HG02981 (cell line): ENCODE measurements at regions not wholly inside any gene's neighbourhood (a gene's known extent, or its start where the extent isn't known, plus 50 kb on each side); places are given as distances from the start of the nearest gene placed in this dataset.

Source experiments
- ATAC-seq: cut with Tn5 transposase; IDR thresholded peaks from one replicate; pipeline ENCODE4 v1.9.1; 2021; ENCODE audit warnings: mild to moderate bottlenecking, moderate library complexity; ENCODE audit not compliant: unreplicated experiment

- peak; percentile 51 for ATAC-seq
Observed at GRCh38 chr1:88399690-88400089, 284.4 kb upstream of the PKN2 start.

DNA sequence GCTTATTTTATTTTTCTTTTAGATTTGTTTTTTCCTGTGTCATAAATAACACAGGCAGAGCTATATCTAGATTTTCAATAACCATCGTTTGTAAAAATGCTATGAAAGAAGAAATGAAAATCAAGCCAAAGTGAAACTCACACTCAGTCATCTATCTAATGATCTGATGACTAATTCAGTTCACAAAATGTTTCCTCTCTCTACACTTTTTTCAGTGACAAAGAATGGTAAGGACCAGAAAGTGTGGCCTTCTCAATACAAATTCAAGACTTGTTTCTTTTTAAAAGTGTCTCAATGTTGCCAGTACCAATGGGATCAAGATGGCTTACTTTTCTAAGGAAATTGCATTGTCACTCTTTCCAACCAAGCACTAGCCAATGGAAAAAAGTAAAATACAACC is 282.8 kb upstream of the PKN2 start:
- peak; percentile 74 for ATAC-seq

GRCh38 chr1:88404582-88404981 is 279.5 kb upstream of the PKN2 start:
- ATAC-seq = no peak

- ATAC-seq = no peak
Observed at GRCh38 chr1:88407248-88407647, 276.8 kb upstream of the PKN2 start.

GRCh38 chr1:88421997-88422396 is 262.1 kb upstream of the PKN2 start:
- no peak for ATAC-seq

- ATAC-seq = no peak
Observed at GRCh38 chr1:88433556-88433955, 250.5 kb upstream of the PKN2 start.

- ATAC-seq = no peak
Observed at GRCh38 chr1:88434836-88435235, 249.2 kb upstream of the PKN2 start.

DNA sequence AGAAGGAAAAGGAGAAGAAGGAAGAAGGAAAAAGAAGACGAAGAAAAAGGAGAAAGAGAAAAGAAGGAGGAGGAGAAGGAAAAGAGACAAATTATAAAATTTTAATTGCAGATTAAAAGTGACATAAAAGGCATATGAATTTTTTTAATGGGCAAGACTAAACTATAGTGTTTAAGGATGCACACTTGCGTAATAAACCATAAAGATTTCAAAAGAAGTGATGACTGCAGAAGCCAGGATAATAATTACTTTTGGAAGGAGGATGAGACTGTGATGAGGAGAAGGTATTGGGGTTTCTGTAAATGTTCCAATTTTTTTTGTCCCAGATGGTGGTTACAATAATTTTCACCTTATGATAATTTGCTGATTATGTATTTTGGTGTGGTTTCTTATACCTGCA is 243.1 kb upstream of the PKN2 start:
- ATAC-seq = no peak

- ATAC-seq = no peak
Observed at GRCh38 chr1:88451856-88452255, 232.2 kb upstream of the PKN2 start.

GRCh38 chr1:88453295-88453694 is 230.8 kb upstream of the PKN2 start:
- ATAC-seq = no peak

DNA sequence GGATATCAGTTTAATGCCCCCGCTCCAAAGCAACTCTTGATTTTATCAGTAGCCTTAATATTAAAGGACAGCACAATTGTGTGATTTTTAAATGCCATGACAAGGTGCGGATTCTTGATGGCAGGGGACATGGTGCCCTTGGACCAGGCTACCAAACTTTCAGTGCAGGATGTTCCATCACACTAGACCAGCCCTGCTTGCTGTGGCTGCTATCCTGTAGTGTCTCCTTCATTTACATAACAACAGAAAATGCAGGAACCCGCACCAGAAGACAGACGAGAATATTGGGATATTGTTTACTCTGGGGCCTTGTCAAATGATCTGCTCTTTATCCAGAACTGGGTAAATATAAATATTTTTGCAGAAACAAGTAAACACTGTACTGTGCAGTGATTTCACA is 229.3 kb upstream of the PKN2 start:
- ATAC-seq = no peak

DNA sequence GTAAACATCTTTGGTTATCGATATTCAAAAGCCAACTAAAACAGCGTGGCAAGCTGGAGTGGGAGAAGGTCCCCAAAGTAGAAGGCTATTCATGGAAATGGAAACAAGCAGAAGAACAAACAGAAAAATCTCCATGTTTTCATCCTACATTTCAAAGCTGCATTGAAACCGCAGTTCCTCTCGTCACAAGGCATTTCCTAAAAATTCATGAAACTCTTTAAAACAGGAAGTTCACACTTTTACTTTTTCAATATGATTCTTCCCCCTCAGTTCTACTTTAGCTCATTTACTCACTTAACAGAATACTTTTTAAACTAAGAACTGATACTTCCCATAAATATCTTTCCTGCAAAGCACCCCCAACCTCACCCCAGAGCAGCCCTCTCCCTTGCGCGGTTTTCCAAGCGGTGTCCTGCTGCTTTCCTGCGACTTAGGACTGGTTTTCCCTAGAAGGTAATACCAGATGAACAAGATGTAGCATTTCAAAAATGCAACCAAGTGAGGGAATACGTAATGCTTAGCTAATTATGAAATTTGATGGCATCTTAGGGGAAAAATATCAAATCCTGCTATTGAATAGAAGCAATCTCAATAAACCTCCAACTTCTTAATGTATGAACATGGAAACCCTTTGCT is 228.3 kb upstream of the PKN2 start:
- no peak for ATAC-seq

- ATAC-seq = no peak
Observed at GRCh38 chr1:88457197-88457596, 226.9 kb upstream of the PKN2 start.

DNA sequence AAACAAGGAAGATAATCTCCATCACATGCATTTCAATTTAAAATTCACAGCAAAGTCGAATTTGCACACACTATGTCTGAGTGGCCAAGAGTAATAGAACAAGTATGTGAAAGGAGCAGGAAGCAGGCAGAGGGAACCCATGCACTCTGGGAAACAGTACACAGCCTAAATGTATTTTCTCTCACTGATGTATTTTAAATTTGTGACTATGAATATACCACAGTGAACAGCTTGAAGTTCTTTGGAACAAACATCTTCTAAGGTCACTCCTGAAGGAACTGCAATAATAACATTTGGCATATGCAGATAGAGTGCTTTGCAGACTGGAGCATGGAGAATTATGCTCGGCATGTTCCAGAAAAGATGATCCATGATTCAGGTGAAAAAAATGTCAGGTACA is 223.1 kb upstream of the PKN2 start:
- no peak for ATAC-seq

GRCh38 chr1:88462096-88462487 is 222.0 kb upstream of the PKN2 start:
- ATAC-seq = no peak

DNA sequence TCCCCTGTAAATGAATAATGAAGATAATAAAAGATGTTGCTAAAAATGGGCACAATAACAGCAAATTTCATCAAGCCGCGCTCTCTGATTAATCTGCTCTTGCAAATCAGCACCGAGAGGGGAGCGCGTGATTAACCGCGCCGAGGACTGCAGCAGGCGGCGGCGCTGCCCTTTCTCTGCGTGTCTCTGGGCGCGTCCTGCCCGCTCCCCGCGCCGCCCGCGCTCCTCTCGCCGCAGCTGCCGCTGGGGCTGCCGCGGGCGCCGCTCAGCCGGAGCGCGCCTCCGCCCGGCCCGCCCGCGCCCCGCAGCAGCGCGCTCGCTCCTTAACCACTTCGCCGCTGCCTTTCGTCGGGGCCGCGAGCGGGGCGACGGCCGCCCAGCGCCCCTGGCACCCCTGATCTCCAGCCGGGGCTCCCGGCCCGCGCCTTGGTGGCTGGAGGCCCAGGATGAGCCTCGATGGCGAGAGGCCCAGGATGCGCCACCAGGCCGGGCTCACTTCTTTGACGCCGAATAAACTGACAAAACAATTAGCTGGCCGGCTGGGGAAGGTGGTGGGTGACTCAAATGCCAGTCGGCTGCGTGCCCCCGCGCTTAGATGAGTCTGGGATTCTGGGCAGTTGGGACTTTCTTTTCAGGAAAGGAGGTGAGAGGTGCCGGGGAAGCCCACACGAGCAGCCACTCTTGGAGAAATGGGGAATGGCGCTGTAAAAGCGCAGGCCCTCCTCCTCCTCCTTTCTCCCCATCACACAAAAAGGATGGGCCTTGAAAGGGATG is 221.4 kb upstream of the PKN2 start:
- no peak for ATAC-seq

DNA sequence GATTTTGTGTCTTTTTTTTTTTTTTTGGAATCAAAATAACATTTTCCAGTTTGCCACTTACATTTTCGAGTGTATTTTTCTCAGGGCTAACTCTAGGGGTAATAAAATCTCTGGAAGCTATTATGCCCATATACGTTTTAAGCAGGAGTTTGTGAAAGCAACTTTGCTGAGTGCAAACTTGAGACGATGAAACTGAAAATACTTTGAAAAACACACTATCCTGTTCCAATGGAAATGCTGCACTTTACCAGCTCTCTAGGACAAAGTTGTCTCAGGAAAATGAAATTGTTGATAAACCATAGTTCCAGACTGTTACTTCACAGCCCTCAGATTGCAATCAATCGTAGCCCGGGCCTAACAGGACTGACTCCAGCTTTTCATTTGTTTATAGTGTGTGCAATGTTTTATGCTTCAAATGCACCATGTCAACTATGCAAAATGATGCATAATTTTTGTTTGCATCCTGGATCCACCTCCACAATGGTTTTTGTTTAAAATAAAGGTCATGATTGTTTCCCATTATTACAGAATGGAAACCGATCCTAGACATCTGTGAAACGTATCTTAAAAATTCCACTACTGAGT is 220.6 kb upstream of the PKN2 start:
- ATAC-seq = no peak

DNA sequence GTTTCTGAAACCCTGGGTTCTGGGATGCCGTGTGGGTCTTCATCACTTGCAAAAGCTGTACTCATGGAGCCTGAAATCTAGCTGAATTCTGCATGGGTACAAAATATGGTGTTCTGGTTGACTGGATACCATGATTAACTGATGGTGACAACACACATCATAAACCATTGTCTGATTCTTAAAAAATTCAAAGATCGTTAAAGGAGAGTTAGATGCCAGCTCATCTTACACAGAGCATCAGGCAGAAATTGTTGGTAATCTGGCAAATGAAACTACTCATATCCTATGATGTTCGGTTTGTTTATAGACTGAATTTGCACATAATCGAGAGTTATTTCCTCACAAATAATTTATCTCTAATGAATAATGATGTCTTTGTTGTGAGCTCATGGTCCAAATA is 218.1 kb upstream of the PKN2 start:
- ATAC-seq = no peak

DNA sequence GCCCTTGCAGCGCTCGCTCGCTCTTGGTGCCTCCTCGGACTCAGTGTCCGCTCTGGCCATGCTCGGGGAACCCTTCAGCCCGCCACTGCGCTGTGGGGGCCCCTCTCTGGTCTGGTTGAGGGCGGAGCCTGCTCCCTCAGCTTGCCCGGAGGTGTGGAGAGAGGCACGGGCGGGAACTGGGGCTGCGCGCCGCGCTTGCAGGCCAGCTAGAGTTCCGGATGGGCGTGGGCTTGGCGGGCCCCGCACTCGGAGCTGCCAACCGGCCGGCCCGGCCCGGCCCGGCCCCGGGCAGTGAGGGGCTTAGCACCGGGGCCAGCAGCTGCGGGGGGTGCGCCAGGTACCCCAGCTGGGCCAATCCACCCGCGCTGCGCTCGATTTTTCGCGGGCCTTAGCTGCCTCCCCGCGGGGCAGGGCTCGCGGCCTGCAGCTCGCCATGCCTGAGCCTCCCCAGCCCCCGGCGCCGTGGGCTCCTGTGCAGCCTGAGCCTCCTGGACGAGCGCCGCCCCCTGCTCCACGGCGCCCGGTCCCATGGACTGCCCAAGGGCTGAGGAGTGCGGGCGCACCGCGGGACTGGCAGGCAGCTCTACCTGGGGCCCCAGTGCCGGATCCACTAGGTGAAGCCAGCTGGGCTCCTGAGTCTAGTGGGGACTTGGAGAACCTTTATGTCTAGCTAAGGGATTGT is 217.0 kb upstream of the PKN2 start:
- no peak for ATAC-seq

DNA sequence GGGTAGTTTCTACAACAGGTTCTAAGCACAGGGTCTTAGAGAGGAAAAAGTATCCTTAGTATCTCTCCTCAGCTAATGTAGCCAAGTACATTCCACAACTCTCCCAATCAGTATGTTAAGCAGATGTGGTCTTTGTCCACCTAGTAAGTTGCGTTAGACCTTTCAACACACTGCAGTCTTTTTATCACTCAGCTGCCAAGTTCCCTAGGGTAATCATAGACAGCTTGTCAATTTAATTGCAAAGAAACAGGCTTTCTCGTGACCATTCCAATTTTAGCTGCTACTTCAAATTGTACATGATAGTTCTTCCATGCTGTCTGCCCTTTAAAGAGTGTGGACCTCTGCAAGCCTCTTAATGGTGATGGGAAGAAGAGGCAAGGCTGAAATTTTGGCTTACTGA is 211.8 kb upstream of the PKN2 start:
- ATAC-seq = no peak

GRCh38 chr1:88472714-88473113 is 211.4 kb upstream of the PKN2 start:
- no peak for ATAC-seq
